ENCODE measurements at regions not wholly inside any gene's neighbourhood (a gene's known extent, or its start where the extent isn't known, plus 50 kb on each side); places are given as distances from the start of the nearest gene placed in this dataset.

DNA sequence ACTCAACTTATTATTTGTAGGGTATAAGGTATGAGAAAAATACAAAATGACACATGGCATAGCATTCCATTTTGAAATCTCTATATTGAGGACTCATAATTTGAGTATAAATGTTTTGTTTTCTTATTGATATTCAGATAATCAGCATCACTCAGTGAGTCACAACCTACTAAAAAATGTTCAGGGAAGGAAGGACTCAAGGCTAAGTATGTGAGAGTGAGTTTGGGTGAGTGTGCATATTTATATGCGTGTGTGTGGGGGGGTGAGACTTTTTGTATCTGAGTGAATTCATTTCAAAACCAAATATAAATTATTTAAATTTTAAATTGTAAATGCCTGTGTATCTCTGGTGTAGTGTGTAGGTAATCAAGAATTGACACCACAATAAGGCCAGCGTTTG is 87.8 kb upstream of the PRKD1 start:
- H3K9me3 Mint-ChIP-seq (ENCODE audit: low read depth, unreplicated experiment): no peaks in the 10 kb centered on the region
- TF ChIP-seq, protein P1, sequence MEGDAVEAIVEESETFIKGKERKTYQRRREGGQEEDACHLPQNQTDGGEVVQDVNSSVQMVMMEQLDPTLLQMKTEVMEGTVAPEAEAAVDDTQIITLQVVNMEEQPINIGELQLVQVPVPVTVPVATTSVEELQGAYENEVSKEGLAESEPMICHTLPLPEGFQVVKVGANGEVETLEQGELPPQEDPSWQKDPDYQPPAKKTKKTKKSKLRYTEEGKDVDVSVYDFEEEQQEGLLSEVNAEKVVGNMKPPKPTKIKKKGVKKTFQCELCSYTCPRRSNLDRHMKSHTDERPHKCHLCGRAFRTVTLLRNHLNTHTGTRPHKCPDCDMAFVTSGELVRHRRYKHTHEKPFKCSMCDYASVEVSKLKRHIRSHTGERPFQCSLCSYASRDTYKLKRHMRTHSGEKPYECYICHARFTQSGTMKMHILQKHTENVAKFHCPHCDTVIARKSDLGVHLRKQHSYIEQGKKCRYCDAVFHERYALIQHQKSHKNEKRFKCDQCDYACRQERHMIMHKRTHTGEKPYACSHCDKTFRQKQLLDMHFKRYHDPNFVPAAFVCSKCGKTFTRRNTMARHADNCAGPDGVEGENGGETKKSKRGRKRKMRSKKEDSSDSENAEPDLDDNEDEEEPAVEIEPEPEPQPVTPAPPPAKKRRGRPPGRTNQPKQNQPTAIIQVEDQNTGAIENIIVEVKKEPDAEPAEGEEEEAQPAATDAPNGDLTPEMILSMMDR (IDR thresholded peaks at IDR 0.05; ENCODE audit: unreplicated experiment): no peak
- no peak overlapping the region for H3K4me3 Mint-ChIP-seq (ENCODE audit: low read depth, unreplicated experiment)
- no peaks in the 10 kb centered on the region for H3K27me3 Mint-ChIP-seq (ENCODE audit: unreplicated experiment)
- no TSS peak for BruUV-seq (replicated peaks)
- no peaks in the 10 kb centered on the region for H3K4me1 Mint-ChIP-seq (ENCODE audit: low read depth, unreplicated experiment)
- CTCF ChIA-PET: interaction anchor here (0.9 kb wide), 1 partner anchor 484 kb away, joined by 3 read pairs; no protein-coding TSS in a partner anchor
- intact Hi-C loops (cut with micrococcal nuclease; ENCODE audit: unreplicated experiment): loop anchor here (10.0 kb wide), 1 partner anchor 269 kb away; no protein-coding TSS in a partner anchor
- no peak for DNase-seq
- no peaks in the 10 kb centered on the region for H3K36me3 Mint-ChIP-seq (ENCODE audit: insufficient read depth, unreplicated experiment)
- no peak overlapping the region for H3K27ac Mint-ChIP-seq (ENCODE audit: unreplicated experiment)

DNA sequence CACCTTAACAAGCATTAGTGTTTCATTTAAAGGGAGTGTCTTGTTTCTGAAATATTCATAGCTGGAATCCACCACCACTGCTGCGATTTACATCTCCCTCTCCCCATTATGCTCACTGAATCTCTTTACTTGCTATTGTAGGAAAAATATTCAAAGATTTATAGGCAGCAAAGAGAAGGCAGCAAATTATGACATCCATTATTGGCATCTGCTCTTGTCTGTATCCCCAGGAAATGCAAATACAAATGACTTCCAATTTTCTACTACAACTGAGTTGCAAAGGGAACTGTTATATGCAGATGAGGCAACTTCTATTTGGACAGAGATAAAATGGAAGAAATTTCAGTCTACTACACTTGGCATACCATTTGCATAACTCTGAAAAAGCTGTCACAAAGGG is 88.4 kb upstream of the PRKD1 start:
- TF ChIP-seq, protein P1 (IDR thresholded peaks at IDR 0.05; ENCODE audit: unreplicated experiment): no peak
- Mint-ChIP-seq H3K27ac (ENCODE audit: unreplicated experiment) (no peak overlapping the region), H3K4me3 (ENCODE audit: low read depth, unreplicated experiment) (no peak overlapping the region), H3K4me1 (ENCODE audit: low read depth, unreplicated experiment) (no peaks in the 10 kb centered on the region), H3K36me3 (ENCODE audit: insufficient read depth, unreplicated experiment) (no peaks in the 10 kb centered on the region), H3K27me3 (ENCODE audit: unreplicated experiment) (no peaks in the 10 kb centered on the region), H3K9me3 (ENCODE audit: low read depth, unreplicated experiment) (no peaks in the 10 kb centered on the region)
- no peak for DNase-seq
- intact Hi-C loops (cut with micrococcal nuclease; ENCODE audit: unreplicated experiment): loop anchor here (10.0 kb wide), 1 partner anchor 269 kb away; no protein-coding TSS in a partner anchor
- no TSS peak for BruUV-seq (replicated peaks)
- CTCF ChIA-PET: interaction anchor here (0.9 kb wide), 1 partner anchor 484 kb away, joined by 3 read pairs; no protein-coding TSS in a partner anchor

DNA sequence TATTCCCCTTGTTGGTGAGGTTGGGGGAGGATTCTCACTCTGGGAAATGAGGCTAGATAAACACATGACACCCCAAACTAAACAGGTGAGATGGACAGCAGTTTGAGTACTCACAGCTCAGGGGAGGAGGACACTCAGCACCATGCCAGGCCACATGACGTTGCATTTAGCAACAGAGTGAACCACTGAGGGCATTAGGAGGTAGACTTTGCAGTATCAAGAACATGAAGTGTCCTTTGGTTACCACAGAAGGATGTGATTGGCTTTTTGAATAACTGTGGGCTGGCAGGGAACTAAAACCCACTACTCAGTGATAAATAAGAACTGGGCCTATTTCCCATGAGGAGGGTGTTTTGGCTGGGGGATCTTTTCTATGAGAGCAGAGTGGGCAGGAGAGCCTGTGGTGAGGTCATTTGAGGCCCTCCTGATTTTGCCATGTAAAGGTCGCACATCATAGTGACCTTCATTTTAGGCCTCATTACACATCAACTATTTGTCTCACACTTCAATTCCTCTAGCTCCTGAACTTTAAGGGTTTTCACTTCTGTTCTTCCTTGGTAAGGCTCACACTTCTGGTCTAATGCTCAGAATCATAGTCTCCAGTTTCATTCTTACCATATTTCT is 89.8 kb upstream of the PRKD1 start:
- Mint-ChIP-seq H3K4me3 (ENCODE audit: low read depth, unreplicated experiment) (no peak overlapping the region), H3K36me3 (ENCODE audit: insufficient read depth, unreplicated experiment) (no peaks in the 10 kb centered on the region), H3K9me3 (ENCODE audit: low read depth, unreplicated experiment) (no peaks in the 10 kb centered on the region), H3K27ac (ENCODE audit: unreplicated experiment) (no peak overlapping the region), H3K4me1 (ENCODE audit: low read depth, unreplicated experiment) (no peaks in the 10 kb centered on the region), H3K27me3 (ENCODE audit: unreplicated experiment) (no peaks in the 10 kb centered on the region)
- CTCF ChIA-PET: no interaction called here
- intact Hi-C loops (cut with micrococcal nuclease; ENCODE audit: unreplicated experiment): loop anchor here (10.0 kb wide), 1 partner anchor 267 kb away; no protein-coding TSS in a partner anchor
- no peak for DNase-seq
- TF ChIP-seq, protein P1 (IDR thresholded peaks at IDR 0.05; ENCODE audit: unreplicated experiment): no peak
- no TSS peak for BruUV-seq (replicated peaks)

DNA sequence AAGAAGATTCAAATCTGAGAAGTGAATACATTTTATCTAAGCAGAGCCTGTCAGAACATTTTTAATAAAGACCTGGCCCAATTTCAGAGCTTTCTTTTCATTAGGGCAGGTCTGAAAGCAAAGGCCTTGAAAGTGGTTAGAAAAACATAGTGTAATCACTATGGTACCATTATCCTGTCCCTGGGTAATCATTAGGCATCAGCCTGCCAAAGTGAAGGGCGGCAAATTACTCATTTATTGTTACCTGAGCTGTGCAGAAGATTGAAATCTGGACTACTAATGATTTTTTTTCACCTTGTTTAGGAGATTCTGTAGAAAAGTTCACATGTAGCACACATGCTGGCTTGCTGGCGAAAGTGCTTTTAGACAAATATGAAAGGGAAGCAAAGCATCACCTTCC is 92.6 kb upstream of the PRKD1 start:
- H3K4me3 Mint-ChIP-seq (ENCODE audit: low read depth, unreplicated experiment): no peak overlapping the region
- peaks cover 4% of the 10 kb centered on the region for H3K9me3 Mint-ChIP-seq (ENCODE audit: low read depth, unreplicated experiment)
- DNase-seq: no peak
- TF ChIP-seq, protein P1 (IDR thresholded peaks at IDR 0.05; ENCODE audit: unreplicated experiment): no peak
- intact Hi-C loops (cut with micrococcal nuclease; ENCODE audit: unreplicated experiment): loop anchor here (5.0 kb wide), 1 partner anchor 192 kb away; no protein-coding TSS in a partner anchor
- no peaks in the 10 kb centered on the region for H3K27me3 Mint-ChIP-seq (ENCODE audit: unreplicated experiment)
- H3K27ac Mint-ChIP-seq (ENCODE audit: unreplicated experiment): no peak overlapping the region
- no peaks in the 10 kb centered on the region for H3K36me3 Mint-ChIP-seq (ENCODE audit: insufficient read depth, unreplicated experiment)
- no peaks in the 10 kb centered on the region for H3K4me1 Mint-ChIP-seq (ENCODE audit: low read depth, unreplicated experiment)
- BruUV-seq (replicated peaks): no TSS peak
- CTCF ChIA-PET: no interaction called here
